HL-60 (cell line): ENCODE measurements at regions not wholly inside any gene's neighbourhood (a gene's known extent, or its start where the extent isn't known, plus 50 kb on each side); places are given as distances from the start of the nearest gene placed in this dataset.

Experiments
- DNase-seq, 2 experiments: peaks; one replicate each; pipeline ENCODE4 v3.0.0-alpha.2; 2010 to 2020; ENCODE audit warnings: low read depth in 1 of 2, low spot score in 1 of 2
- H3K27ac ChIP-seq: fragments of 250-450 bp; sonication (Bioruptor Pico); replicated peaks from 2 replicates; pipeline ENCODE4 v1.5.1; 2020; ENCODE audit warnings: mild to moderate bottlenecking, moderate library complexity
- H3K27me3 ChIP-seq: fragments of 250-450 bp; sonication (Bioruptor Pico); 2 replicates; pipeline ENCODE4 v1.5.1; 2021; ENCODE audit warnings: mild to moderate bottlenecking, moderate library complexity; ENCODE audit not compliant: insufficient read depth, poor library complexity, severe bottlenecking
- H3K4me3 ChIP-seq: replicated peaks from 2 replicates; pipeline ENCODE4 v1.5.1; 2011; ENCODE audit warnings: mild to moderate bottlenecking, control low read depth, low read length; ENCODE audit not compliant: insufficient read depth
- CTCF ChIP-seq: IDR thresholded peaks from one replicate; pipeline ENCODE4 v1.5.1; 2011; ENCODE audit warnings: low read length, control low read depth, inconsistent platforms; ENCODE audit not compliant: insufficient read depth
- GABPA ChIP-seq: IDR thresholded peaks from 2 replicates; pipeline ENCODE4 v1.6.1; 2012; ENCODE audit warnings: low read depth
- POLR2AphosphoS5 ChIP-seq: IDR thresholded peaks from 2 replicates; pipeline ENCODE4 v1.6.1; 2012; ENCODE audit warnings: low read depth
- REST ChIP-seq: IDR thresholded peaks from 2 replicates; pipeline ENCODE4 v1.6.1; 2012; ENCODE audit warnings: low read depth; ENCODE audit not compliant: insufficient replicate concordance
- SPI1 ChIP-seq: IDR thresholded peaks from 2 replicates; pipeline ENCODE4 v1.6.1; 2012; ENCODE audit warnings: low read depth, mild to moderate bottlenecking, borderline replicate concordance

- peak overlapping the region; percentile 43 for H3K27ac ChIP-seq
- H3K27me3 ChIP-seq, result no peaks in the 10 kb centered on the region
- no peak overlapping the region for H3K4me3 ChIP-seq
- no peak for TF ChIP-seq CTCF
- no peak for TF ChIP-seq GABPA
- peak; percentile 25; the same call in 1 of the 2 replicates for TF ChIP-seq POLR2AphosphoS5
- peak; percentile 94 for TF ChIP-seq SPI1
- peak; percentile 18 to 76 for DNase-seq
Measured at GRCh38 chr7:91683823-91684222, 196.7 kb downstream of the MTERF1 start.

- no peak for DNase-seq
- Histone ChIP-seq H3K4me3 (no peak overlapping the region), H3K27me3 (no peaks in the 10 kb centered on the region), H3K27ac (no peak overlapping the region)
- TF ChIP-seq GABPA (no peak), REST (no peak), CTCF (no peak), SPI1 (no peak), POLR2AphosphoS5 (no peak)
Measured at GRCh38 chr7:91685544-91685943, 195.0 kb downstream of the MTERF1 start.

- Histone ChIP-seq H3K27me3 (no peaks in the 10 kb centered on the region), H3K27ac (no peak overlapping the region)
- TF ChIP-seq CTCF, result no peak
- no peak for TF ChIP-seq GABPA
- no peak for TF ChIP-seq SPI1
- TF ChIP-seq POLR2AphosphoS5, result no peak
- no peak for TF ChIP-seq REST
Measured at GRCh38 chr7:91690541-91691070, 189.9 kb downstream of the MTERF1 start.

GRCh38 chr7:91691865-91692264, 188.6 kb downstream of the MTERF1 start:
- Histone ChIP-seq H3K27ac (no peak overlapping the region), H3K4me3 (no peak overlapping the region), H3K27me3 (no peaks in the 10 kb centered on the region)
- no peak for DNase-seq
- TF ChIP-seq CTCF (no peak), POLR2AphosphoS5 (no peak), REST (no peak), GABPA (no peak), SPI1 (no peak)

More at GRCh38 chr7:91690541-91691070, 189.9 kb downstream of the MTERF1 start:
- H3K4me3 ChIP-seq, result no peak overlapping the region
- no peak for DNase-seq
